GM10266 (cell line): ENCODE measurements at regions not wholly inside any gene's neighbourhood (a gene's known extent, or its start where the extent isn't known, plus 50 kb on each side); places are given as distances from the start of the nearest gene placed in this dataset.

Experiments
- DNase-seq: peaks from one replicate; pipeline ENCODE4 v3.0.0; 2012; ENCODE audit errors: extremely low spot score
- TF ChIP-seq, protein P1 (sequence below): IDR thresholded peaks from 2 replicates; pipeline ENCODE4 v1.5.1; 2012; ENCODE audit warnings: mild to moderate bottlenecking, low read depth; ENCODE audit not compliant: control insufficient read depth, insufficient read depth; ENCODE audit errors: missing control alignments

DNA sequence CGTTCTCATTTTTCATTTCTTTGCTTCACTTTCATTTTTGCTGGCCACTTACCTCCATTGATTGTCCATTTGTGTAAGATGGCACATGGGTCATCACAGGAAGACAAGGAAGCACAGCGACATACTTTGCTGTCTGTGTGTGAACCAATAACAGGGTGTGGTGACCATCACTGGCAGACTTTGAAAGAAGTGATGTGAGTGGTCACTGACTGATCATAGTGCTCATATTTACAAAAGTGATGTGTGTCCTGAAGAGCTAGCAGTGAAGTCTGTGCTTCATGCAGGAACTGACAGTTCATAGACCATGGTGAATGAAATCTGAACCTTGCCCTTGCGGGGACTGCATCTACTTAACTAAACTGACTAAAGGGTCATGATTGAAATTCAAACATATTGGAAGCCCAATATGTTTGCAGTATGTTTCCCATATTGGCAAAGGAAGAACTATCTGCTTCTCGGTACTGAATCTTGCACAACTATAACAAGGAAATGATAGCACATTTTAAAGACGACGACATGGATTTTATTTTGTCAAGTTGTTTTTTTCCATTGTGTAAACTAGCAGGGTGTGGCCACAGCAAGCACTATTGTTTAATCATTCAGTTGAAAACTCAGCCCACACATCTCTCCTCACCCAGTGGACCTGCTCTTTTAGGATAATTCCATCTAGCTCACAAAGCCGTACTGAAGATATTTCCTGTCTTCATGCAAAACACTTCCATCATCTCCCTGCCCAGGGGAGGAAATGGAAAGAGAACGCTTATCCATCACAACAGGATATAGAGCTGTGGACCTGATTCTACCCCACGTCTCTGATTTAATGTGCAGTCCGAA lies 232.0 kb upstream of the ANKRD55 start:
- TF ChIP-seq, protein P1, sequence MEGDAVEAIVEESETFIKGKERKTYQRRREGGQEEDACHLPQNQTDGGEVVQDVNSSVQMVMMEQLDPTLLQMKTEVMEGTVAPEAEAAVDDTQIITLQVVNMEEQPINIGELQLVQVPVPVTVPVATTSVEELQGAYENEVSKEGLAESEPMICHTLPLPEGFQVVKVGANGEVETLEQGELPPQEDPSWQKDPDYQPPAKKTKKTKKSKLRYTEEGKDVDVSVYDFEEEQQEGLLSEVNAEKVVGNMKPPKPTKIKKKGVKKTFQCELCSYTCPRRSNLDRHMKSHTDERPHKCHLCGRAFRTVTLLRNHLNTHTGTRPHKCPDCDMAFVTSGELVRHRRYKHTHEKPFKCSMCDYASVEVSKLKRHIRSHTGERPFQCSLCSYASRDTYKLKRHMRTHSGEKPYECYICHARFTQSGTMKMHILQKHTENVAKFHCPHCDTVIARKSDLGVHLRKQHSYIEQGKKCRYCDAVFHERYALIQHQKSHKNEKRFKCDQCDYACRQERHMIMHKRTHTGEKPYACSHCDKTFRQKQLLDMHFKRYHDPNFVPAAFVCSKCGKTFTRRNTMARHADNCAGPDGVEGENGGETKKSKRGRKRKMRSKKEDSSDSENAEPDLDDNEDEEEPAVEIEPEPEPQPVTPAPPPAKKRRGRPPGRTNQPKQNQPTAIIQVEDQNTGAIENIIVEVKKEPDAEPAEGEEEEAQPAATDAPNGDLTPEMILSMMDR: no peak

DNA sequence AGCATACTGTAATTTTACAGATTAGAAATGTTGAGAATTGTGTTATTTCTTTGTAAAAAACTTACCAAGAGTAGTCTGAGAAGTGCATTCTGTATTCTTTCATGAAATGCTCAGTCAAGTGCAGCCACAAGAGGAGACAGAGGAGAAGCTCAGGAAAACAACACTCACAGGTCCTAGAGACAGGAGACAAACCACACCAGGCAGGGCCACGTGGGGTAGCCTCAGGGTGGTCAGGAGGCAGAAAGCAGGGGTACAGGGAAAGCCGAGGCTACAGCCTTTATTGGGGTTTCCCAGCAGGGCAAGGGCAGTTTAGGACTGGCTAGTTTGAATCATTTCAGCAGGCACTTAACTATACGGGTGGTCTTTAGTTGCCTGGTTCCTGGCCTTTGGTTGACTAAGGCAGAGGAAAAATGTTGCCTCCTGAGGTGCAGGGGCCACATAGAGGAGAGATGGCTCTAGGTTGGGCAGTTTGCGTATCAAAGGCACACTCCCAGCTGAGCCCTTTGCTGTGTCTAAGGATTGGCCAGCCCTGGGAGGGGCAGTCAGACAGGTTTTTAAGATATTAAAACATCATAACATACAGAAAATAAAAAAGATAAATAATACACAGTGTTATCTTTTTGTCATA lies 230.9 kb upstream of the ANKRD55 start:
- no peak for DNase-seq
- TF ChIP-seq, protein P1: no peak

More for the DNA sequence above, 232.0 kb upstream of the ANKRD55 start:
- no peak for DNase-seq

DNA sequence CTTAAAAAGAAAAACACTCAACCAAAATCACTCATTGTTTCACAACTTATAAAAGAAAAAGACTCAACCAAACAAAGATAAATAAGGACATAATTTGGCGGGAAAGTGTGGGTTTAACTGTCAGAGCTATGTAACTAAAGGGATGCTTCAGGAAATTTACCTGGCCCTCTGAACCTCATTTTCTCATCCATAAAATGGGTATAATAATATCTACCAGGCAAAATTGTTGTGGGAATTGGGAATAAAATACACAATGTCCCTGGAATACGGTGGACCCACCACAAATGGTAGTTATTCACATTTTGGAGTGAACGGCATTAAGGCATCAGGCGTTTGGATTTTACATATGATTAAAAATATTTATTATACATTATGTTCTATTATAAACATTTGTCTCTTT lies 228.5 kb upstream of the ANKRD55 start:
- TF ChIP-seq, protein P1: no peak

DNA sequence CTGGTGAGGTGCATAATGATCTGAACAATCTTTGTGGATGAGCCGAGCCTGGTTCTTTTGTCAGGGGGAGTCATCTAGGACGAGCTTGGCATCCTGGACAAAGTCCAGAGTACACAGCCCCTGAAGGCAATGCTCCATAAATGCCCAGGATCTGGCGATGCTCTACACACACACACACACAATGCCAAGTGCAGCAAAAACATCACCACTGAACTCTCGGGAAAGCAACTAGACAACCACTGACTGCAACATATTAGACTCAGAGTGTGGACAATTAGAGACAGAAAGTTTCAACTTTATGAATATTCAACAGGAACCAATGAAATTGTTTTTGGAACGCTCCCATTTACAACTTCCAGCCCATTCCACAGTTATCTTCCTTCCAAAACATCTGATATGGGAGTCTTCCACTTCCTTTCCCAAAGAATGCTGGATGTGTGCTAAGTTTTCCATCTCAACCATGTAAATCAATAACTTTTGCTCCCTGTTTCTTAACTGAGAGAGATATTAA lies 227.6 kb upstream of the ANKRD55 start:
- TF ChIP-seq, protein P1: no peak
- DNase-seq: no peak

More for the DNA sequence above, 228.5 kb upstream of the ANKRD55 start:
- DNase-seq: no peak

DNA sequence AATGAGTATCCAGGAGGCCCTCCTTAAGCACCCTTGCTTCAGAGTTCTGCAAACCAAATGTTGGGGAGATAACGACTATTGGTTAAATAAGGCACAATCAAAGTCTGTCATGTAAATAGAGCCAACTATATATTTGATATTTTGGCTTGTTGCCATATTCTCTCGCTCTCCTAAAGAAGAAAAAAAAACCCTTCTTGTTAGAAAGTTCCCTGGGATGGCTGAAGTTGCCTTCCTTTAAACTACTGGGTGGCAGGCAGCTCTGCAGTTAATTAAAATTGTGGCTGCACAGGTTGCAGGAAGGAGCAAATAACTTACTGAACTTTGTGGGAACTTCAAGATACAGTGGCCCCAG lies 227.0 kb upstream of the ANKRD55 start:
- TF ChIP-seq, protein P1: no peak
- no peak for DNase-seq

DNA sequence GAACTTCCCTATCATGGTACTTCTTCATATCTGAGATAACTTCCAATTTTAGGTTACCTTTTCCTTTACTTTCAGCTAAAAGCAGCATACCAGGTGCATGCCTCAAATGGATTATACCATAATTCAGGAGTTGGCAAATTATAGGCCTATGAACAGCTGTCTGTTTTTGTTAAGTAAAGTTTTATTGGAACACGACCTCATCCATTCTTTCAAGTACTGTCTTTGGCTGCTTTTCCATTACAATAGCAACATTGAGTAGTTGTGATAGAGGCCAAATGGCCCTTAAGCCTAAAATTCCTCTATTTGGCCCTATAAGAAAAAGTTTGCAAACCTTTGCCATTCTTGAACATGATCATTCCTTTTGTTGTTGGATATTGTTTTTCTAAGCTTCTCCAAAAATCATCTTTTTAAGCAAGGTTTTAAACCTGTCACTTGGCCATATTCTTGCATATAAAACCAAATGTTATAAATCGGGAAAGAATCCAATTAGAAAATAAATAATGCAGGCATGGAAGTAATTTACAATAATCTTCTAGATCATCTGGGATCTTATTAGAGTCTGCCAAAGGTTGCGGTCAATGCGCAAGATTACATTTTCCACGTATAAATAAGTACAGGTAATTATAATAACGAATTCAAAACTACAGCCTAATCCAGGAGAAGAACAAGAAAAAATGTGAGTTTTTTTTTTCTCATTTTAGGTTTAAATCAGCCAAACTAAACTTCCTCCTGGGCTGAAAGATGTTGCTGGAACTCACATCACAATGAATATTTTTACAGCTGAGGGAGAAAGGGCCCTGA lies 226.5 kb upstream of the ANKRD55 start:
- TF ChIP-seq, protein P1: no peak

More for the DNA sequence above, 226.5 kb upstream of the ANKRD55 start:
- DNase-seq: no peak
